Right lobe of liver (tissue), 6 donors: ENCODE measurements at regions not wholly inside any gene's neighbourhood (a gene's known extent, or its start where the extent isn't known, plus 50 kb on each side); places are given as distances from the start of the nearest gene placed in this dataset.

Experiments used
- ATAC-seq, 4 donors: fragments of 200-7000 bp; cut with Tn5 transposase; one replicate each; pipeline ENCODE4 v1.9.1; 2020; ENCODE audit warnings: mild to moderate bottlenecking in 4 of 4, moderate library complexity in 4 of 4
- DNase-seq, 3 donors: peaks; one replicate each; pipeline ENCODE4 v3.0.0-alpha.2; 2020
- H3K27ac ChIP-seq, 3 donors: fragments of 200-600 bp; one replicate each; pipeline ENCODE4 v1.8.0; 2022
- H3K27me3 ChIP-seq, 2 donors: fragments of 200-600 bp; one replicate each; pipeline ENCODE4 v1.8.0; 2022
- H3K36me3 ChIP-seq, 4 donors: fragments of 200-600 bp; sonication (generic) in 1 of 4; one replicate each; pipeline versions ENCODE4 v1.5.1 to v1.8.0; 2017 to 2022; ENCODE audit warnings: control low read depth in 1 of 4
- H3K4me1 ChIP-seq, 4 donors: fragments of 200-600 bp; sonication (generic) in 1 of 4; one replicate each; pipeline versions ENCODE4 v1.5.1 to v1.8.0; 2017 to 2022; ENCODE audit warnings: control low read depth in 1 of 4
- H3K4me3 ChIP-seq, 3 donors: fragments of 200-600 bp; one replicate each; pipeline ENCODE4 v1.8.0; 2022
- H3K9me3 ChIP-seq, 4 donors: fragments of 200-600 bp; sonication (generic) in 1 of 4; one replicate each; pipeline versions ENCODE4 v1.5.1 to v1.8.0; 2017 to 2022; ENCODE audit warnings: control low read depth in 1 of 4
- CTCF ChIP-seq, 4 donors: fragments of 200-600 bp in 3 of 4; fragments of 450-650 bp in 1 of 4; IDR thresholded peaks; one replicate each; pipeline versions ENCODE4 v1.5.1 to v1.8.0; 2016 to 2022; ENCODE audit warnings: antibody characterized with exemption in 4 of 4, mild to moderate bottlenecking in 2 of 4
- POLR2A ChIP-seq: fragments of 450-650 bp; IDR thresholded peaks from one replicate; pipeline ENCODE4 v1.6.1; 2017; ENCODE audit warnings: antibody characterized with exemption, mild to moderate bottlenecking
- WGBS: methylation state at CpG from one replicate; pipeline ENCODE4 v1.1.6; 2018; ENCODE audit warnings: low coverage, low lambda C conversion rate; ENCODE audit not compliant: insufficient coverage; ENCODE audit errors: missing lambda C conversion rate; 5-methylcytosine and 5-hydroxymethylcytosine counted together
- intact Hi-C, 2 donors: fragments of 100-400 bp; cut with DNase I; formaldehyde crosslinking; loops; one replicate each; pipeline versions ENCODE4 v1.11.2 to v1.14.1; 2022
- donor health status: DM: no; HTN: yes; CAD: no.
- donor health status: DM: no; HTN: no; CAD: no.
- donor health status: DM: no; HTN: no; CAD: no.
- donor health status: DM: no; HTN: yes; CAD: no.
- donor health status: DM: no; HTN: yes; CAD: no.

GRCh38 chr6:19632230-19632629, 204.9 kb upstream of the ID4 start:
- TF ChIP-seq POLR2A (no peak), CTCF (IDR thresholded peaks at IDR 0.05) (no peak)
- Histone ChIP-seq H3K27me3 (no peaks in the 10 kb centered on the region), H3K36me3 (no peaks in the 10 kb centered on the region), H3K9me3 (no peaks in the 10 kb centered on the region), H3K27ac (no peak overlapping the region), H3K4me3 (no peak overlapping the region), H3K4me1 (no peaks in the 10 kb centered on the region)
- ATAC-seq: no peak
- 47% methylated on average over 5 of the region's 5 CpGs for WGBS
- DNase-seq: no peak
- intact Hi-C loops: no loop called here

- ATAC-seq (no peak), DNase-seq (no peak)
- no peak overlapping the region for H3K4me3 ChIP-seq
- no peak overlapping the region for H3K27ac ChIP-seq
- H3K4me1 ChIP-seq: no peaks in the 10 kb centered on the region
- WGBS: 51% methylated on average over 3 of the region's 3 CpGs
- H3K27me3 ChIP-seq: no peaks in the 10 kb centered on the region
- no peaks in the 10 kb centered on the region for H3K36me3 ChIP-seq
- intact Hi-C loops: no loop called here
- H3K9me3 ChIP-seq: no peaks in the 10 kb centered on the region
- TF ChIP-seq POLR2A (no peak), CTCF (IDR thresholded peaks at IDR 0.05) (no peak)
Observed at GRCh38 chr6:19632786-19633185, 204.4 kb upstream of the ID4 start.

- DNase-seq: no peak
- intact Hi-C loops: no loop called here
- H3K4me1 ChIP-seq: no peaks in the 10 kb centered on the region
- no peaks in the 10 kb centered on the region for H3K9me3 ChIP-seq
- TF ChIP-seq POLR2A (no peak), CTCF (IDR thresholded peaks at IDR 0.05) (no peak)
- H3K4me3 ChIP-seq: no peak overlapping the region
- H3K27ac ChIP-seq: no peak overlapping the region
- no peaks in the 10 kb centered on the region for H3K27me3 ChIP-seq
- ATAC-seq: no peak
- no peaks in the 10 kb centered on the region for H3K36me3 ChIP-seq
- 82% methylated on average over 2 of the region's 2 CpGs for WGBS
Observed at GRCh38 chr6:19635728-19636127, 201.4 kb upstream of the ID4 start.

- intact Hi-C loops: no loop called here
- WGBS: 42% methylated on average over 1 of the region's 1 CpG
- no peak overlapping the region for H3K27ac ChIP-seq
- no peaks in the 10 kb centered on the region for H3K27me3 ChIP-seq
- DNase-seq: no peak
- H3K4me1 ChIP-seq: no peaks in the 10 kb centered on the region
- H3K4me3 ChIP-seq: no peak overlapping the region
- no peak for ATAC-seq
- no peak for TF ChIP-seq CTCF (IDR thresholded peaks at IDR 0.05)
- no peak for TF ChIP-seq POLR2A
- no peaks in the 10 kb centered on the region for H3K36me3 ChIP-seq
- H3K9me3 ChIP-seq: no peaks in the 10 kb centered on the region
Observed at GRCh38 chr6:19637010-19637409, 200.2 kb upstream of the ID4 start.

- intact Hi-C loops: no loop called here
- Histone ChIP-seq H3K4me1 (no peaks in the 10 kb centered on the region), H3K27me3 (no peaks in the 10 kb centered on the region), H3K27ac (no peak overlapping the region), H3K36me3 (no peaks in the 10 kb centered on the region), H3K9me3 (no peaks in the 10 kb centered on the region), H3K4me3 (no peak overlapping the region)
- TF ChIP-seq CTCF (IDR thresholded peaks at IDR 0.05) (no peak), POLR2A (no peak)
- DNase-seq (no peak), ATAC-seq (no peak)
- WGBS: 80% methylated on average over 1 of the region's 9 CpGs
Observed at GRCh38 chr6:19638931-19639330, 198.2 kb upstream of the ID4 start.
